ENCODE measurements at regions not wholly inside any gene's neighbourhood (a gene's known extent, or its start where the extent isn't known, plus 50 kb on each side); places are given as distances from the start of the nearest gene placed in this dataset.
"Not testable (repeated sequence)": the region's sequence is repeated elsewhere in the genome, so short reads cannot be mapped to it uniquely, and the experiment has no call there.

GRCh38 chr1:83457735-83458248, 541.1 kb downstream of the TTLL7 start:
- not testable (repeated sequence) for DNase-seq

- DNase-seq, result not testable (repeated sequence)
Observed at GRCh38 chr1:83457281-83457680, 541.7 kb downstream of the TTLL7 start.

GRCh38 chr1:83455753-83456152, 543.2 kb downstream of the TTLL7 start:
- DNase-seq, result not testable (repeated sequence)

GRCh38 chr1:83445873-83446272, 553.1 kb downstream of the TTLL7 start:
- DNase-seq, result not testable (repeated sequence)

GRCh38 chr1:83442412-83442811, 556.5 kb downstream of the TTLL7 start:
- DNase-seq, result not testable (repeated sequence)

GRCh38 chr1:83440586-83440985, 558.3 kb downstream of the TTLL7 start:
- not testable (repeated sequence) for DNase-seq

GRCh38 chr1:83440021-83440420, 558.9 kb downstream of the TTLL7 start:
- DNase-seq, result not testable (repeated sequence)

- DNase-seq, result not testable (repeated sequence)
Observed at GRCh38 chr1:83438316-83438715, 560.6 kb downstream of the TTLL7 start.

- DNase-seq, result not testable (repeated sequence)
Observed at GRCh38 chr1:83435336-83435735, 563.6 kb downstream of the TTLL7 start.

- DNase-seq, result not testable (repeated sequence)
Observed at GRCh38 chr1:83427566-83427965, 571.4 kb downstream of the TTLL7 start.

GRCh38 chr1:83423382-83423781, 575.5 kb downstream of the TTLL7 start:
- not testable (repeated sequence) for DNase-seq

- no peak for DNase-seq
Observed at GRCh38 chr1:83418558-83418957, 580.4 kb downstream of the TTLL7 start.

- DNase-seq, result not testable (repeated sequence)
Observed at GRCh38 chr1:83413839-83414107, 585.2 kb downstream of the TTLL7 start.

GRCh38 chr1:83410746-83411413, 588.1 kb downstream of the TTLL7 start:
- DNase-seq, result not testable (repeated sequence)

- DNase-seq, result not testable (repeated sequence)
Observed at GRCh38 chr1:83406693-83407371, 592.1 kb downstream of the TTLL7 start.

- not testable (repeated sequence) for DNase-seq
Observed at GRCh38 chr1:83405789-83406188, 593.1 kb downstream of the TTLL7 start.

- not testable (repeated sequence) for DNase-seq
Observed at GRCh38 chr1:83403500-83403899, 595.4 kb downstream of the TTLL7 start.

GRCh38 chr1:83401146-83401545, 597.8 kb downstream of the TTLL7 start:
- not testable (repeated sequence) for DNase-seq

GRCh38 chr1:83400173-83400572, 598.8 kb downstream of the TTLL7 start:
- DNase-seq, result not testable (repeated sequence)

- not testable (repeated sequence) for DNase-seq
Observed at GRCh38 chr1:83398125-83398524, 600.8 kb downstream of the TTLL7 start.

- not testable (repeated sequence) for DNase-seq
Observed at GRCh38 chr1:83395130-83395529, 603.8 kb downstream of the TTLL7 start.

- not testable (repeated sequence) for DNase-seq
Observed at GRCh38 chr1:83386946-83387345, 612.0 kb downstream of the TTLL7 start.

- DNase-seq, result not testable (repeated sequence)
Observed at GRCh38 chr1:83383107-83383506, 615.8 kb downstream of the TTLL7 start.

- not testable (repeated sequence) for DNase-seq
Observed at GRCh38 chr1:83373018-83373417, 625.9 kb downstream of the TTLL7 start.

Data from NCI-H2171 treated with DMSO at 0.1 percent for 48 hours (cell line).